Suprapubic skin (tissue), 4 donors: ENCODE measurements at regions not wholly inside any gene's neighbourhood (a gene's known extent, or its start where the extent isn't known, plus 50 kb on each side); places are given as distances from the start of the nearest gene placed in this dataset.

Experiments
- EP300 ChIP-seq: sonication (generic); formaldehyde crosslinking; IDR thresholded peaks from one replicate; pipeline ENCODE4 v1.6.1; 2017; ENCODE audit warnings: antibody characterized with exemption
- POLR2A ChIP-seq, 2 donors: fragments of 450-650 bp; IDR thresholded peaks; one replicate each; pipeline ENCODE4 v1.6.1; 2017; ENCODE audit warnings: antibody characterized with exemption in 2 of 2, mild to moderate bottlenecking in 2 of 2, moderate library complexity in 2 of 2
- POLR2AphosphoS5 ChIP-seq, 3 donors: sonication (generic); formaldehyde crosslinking; IDR thresholded peaks; one replicate each; pipeline ENCODE4 v1.6.1; 2017; ENCODE audit warnings: antibody characterized with exemption in 3 of 3
- TF ChIP-seq, protein P1 (sequence below), 2 donors: fragments of 200-600 bp in 1 of 2; fragments of 450-650 bp in 1 of 2; sonication (generic) in 1 of 2; IDR thresholded peaks; one replicate each; pipeline ENCODE4 v1.5.1; 2016 to 2019; ENCODE audit warnings: antibody characterized with exemption in 2 of 2, mild to moderate bottlenecking in 1 of 2, moderate library complexity in 1 of 2

DNA sequence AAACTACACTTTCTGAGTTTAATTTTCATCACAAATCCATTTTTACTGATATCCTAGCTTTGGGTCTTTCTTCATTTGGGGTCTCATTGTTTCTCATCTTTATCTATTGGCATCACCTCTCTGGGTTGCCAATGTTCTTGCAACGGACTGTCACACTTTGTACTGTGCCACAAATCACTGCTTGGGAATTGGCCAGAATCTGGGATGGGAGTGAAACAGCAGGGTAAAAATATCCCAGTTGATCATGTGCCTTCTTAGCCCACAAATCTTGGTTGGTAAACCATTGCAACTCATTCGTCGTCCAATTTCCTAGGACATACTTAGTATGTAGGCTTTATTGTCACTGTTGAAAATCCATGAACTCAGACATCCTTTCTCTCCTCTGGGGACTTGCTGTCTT, 698.5 kb downstream of the OTOL1 start:
- TF ChIP-seq, protein P1, sequence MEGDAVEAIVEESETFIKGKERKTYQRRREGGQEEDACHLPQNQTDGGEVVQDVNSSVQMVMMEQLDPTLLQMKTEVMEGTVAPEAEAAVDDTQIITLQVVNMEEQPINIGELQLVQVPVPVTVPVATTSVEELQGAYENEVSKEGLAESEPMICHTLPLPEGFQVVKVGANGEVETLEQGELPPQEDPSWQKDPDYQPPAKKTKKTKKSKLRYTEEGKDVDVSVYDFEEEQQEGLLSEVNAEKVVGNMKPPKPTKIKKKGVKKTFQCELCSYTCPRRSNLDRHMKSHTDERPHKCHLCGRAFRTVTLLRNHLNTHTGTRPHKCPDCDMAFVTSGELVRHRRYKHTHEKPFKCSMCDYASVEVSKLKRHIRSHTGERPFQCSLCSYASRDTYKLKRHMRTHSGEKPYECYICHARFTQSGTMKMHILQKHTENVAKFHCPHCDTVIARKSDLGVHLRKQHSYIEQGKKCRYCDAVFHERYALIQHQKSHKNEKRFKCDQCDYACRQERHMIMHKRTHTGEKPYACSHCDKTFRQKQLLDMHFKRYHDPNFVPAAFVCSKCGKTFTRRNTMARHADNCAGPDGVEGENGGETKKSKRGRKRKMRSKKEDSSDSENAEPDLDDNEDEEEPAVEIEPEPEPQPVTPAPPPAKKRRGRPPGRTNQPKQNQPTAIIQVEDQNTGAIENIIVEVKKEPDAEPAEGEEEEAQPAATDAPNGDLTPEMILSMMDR (IDR thresholded peaks at IDR 0.05) = no peak
- no peak for TF ChIP-seq EP300
- TF ChIP-seq POLR2A (IDR thresholded peaks at IDR 0.05) = no peak
- no peak for TF ChIP-seq POLR2AphosphoS5 (IDR thresholded peaks at IDR 0.05)
